T-helper 17 cell (primary cell): ENCODE measurements at regions not wholly inside any gene's neighbourhood (a gene's known extent, or its start where the extent isn't known, plus 50 kb on each side); places are given as distances from the start of the nearest gene placed in this dataset.
"Not testable (repeated sequence)": the region's sequence is repeated elsewhere in the genome, so short reads cannot be mapped to it uniquely, and the experiment has no call there.

Source experiments
- ATAC-seq: fragments of 150-1000 bp; cut with Tn5 transposase; 2 replicates; pipeline ENCODE4 v1.10.0; 2021; ENCODE audit warnings: mild to moderate bottlenecking, moderate library complexity
- DNase-seq, 3 donors: peaks; one replicate each; pipeline versions ENCODE4 v3.0.0 to v3.0.0-alpha.2; 2020 to 2021
- H3K9me3 ChIP-seq: one replicate; pipeline ENCODE4 v1.7.0; 2013; ENCODE audit warnings: low read length, mild to moderate bottlenecking; ENCODE audit not compliant: control insufficient read depth, poor library complexity, severe bottlenecking
- H3K27ac Mint-ChIP-seq: one replicate; pipeline ENCODE4 v1.8.0; 2022; ENCODE audit warnings: mild to moderate bottlenecking, moderate library complexity, mixed read lengths
- H3K27me3 Mint-ChIP-seq: one replicate; pipeline ENCODE4 v1.8.0; 2022; ENCODE audit warnings: mixed read lengths
- H3K36me3 Mint-ChIP-seq: one replicate; pipeline ENCODE4 v1.8.0; 2022; ENCODE audit warnings: low read depth, mixed read lengths
- H3K4me1 Mint-ChIP-seq: one replicate; pipeline ENCODE4 v1.8.0; 2022; ENCODE audit warnings: mild to moderate bottlenecking, mixed read lengths
- H3K4me3 Mint-ChIP-seq: one replicate; pipeline ENCODE4 v1.8.0; 2022; ENCODE audit warnings: mild to moderate bottlenecking, moderate library complexity, mixed read lengths

GRCh38 chr14:85054178-85054577 is 475.8 kb upstream of the FLRT2 start:
- H3K27me3 Mint-ChIP-seq, result no peaks in the 10 kb centered on the region
- ATAC-seq, result no peak
- no peaks in the 10 kb centered on the region for H3K9me3 ChIP-seq
- DNase-seq, result no peak
- H3K36me3 Mint-ChIP-seq, result no peaks in the 10 kb centered on the region
- H3K27ac Mint-ChIP-seq, result no peak overlapping the region
- no peak overlapping the region for H3K4me3 Mint-ChIP-seq
- no peaks in the 10 kb centered on the region for H3K4me1 Mint-ChIP-seq

DNA sequence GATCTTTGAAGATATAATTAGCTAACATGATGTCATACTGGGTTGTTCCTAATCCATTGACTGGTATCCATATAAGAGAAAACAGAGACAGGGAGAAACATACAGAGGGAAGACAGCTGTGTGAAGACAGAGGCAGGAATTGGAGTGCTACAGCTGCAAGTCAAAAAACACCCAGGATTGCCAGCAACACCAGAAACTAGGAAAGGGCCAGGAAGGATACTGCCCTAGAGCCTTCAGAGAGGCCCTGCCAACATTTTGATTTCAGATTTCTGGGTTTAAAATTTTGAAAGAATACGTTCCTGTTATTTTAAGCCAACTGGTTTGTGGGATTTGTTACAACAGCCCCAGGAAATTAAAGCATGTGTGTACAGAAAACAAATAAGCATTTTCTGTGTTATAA is 473.7 kb upstream of the FLRT2 start:
- H3K4me1 Mint-ChIP-seq, result no peaks in the 10 kb centered on the region
- DNase-seq (no peak), ATAC-seq (no peak)
- H3K9me3 ChIP-seq, result no peaks in the 10 kb centered on the region
- H3K36me3 Mint-ChIP-seq, result no peaks in the 10 kb centered on the region
- no peak overlapping the region for H3K4me3 Mint-ChIP-seq
- H3K27me3 Mint-ChIP-seq, result no peaks in the 10 kb centered on the region
- no peak overlapping the region for H3K27ac Mint-ChIP-seq

DNA sequence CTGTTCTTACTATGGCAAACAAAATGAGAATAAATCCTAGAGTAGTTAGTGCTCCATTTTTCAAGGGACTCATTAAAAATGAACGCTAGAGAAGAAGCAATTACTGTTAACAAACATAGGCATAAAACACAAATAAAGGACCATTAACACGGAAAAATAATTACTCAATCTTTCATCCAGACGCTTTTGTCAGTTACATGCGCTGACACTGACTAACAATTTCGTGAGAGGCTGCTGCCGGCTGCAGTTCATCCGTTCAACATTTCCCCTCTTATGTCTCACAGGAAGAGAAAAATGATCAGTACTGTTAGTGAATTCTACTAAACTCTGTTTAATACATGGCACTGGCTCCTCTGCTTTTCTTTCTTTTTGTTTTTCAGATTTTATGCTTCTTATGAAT is 472.7 kb upstream of the FLRT2 start:
- no peaks in the 10 kb centered on the region for H3K36me3 Mint-ChIP-seq
- DNase-seq, result no peak
- no peak overlapping the region for H3K4me3 Mint-ChIP-seq
- no peaks in the 10 kb centered on the region for H3K9me3 ChIP-seq
- ATAC-seq, result no peak
- H3K27me3 Mint-ChIP-seq, result no peaks in the 10 kb centered on the region
- H3K27ac Mint-ChIP-seq, result no peak overlapping the region
- no peaks in the 10 kb centered on the region for H3K4me1 Mint-ChIP-seq

GRCh38 chr14:85058150-85058549 is 471.8 kb upstream of the FLRT2 start:
- no peak overlapping the region for H3K27ac Mint-ChIP-seq
- no peak for ATAC-seq
- no peak for DNase-seq
- H3K36me3 Mint-ChIP-seq, result no peaks in the 10 kb centered on the region
- no peaks in the 10 kb centered on the region for H3K4me1 Mint-ChIP-seq
- no peaks in the 10 kb centered on the region for H3K27me3 Mint-ChIP-seq
- H3K9me3 ChIP-seq, result no peaks in the 10 kb centered on the region
- H3K4me3 Mint-ChIP-seq, result no peak overlapping the region

- Mint-ChIP-seq H3K4me1 (no peaks in the 10 kb centered on the region), H3K27me3 (no peaks in the 10 kb centered on the region), H3K4me3 (no peak overlapping the region), H3K36me3 (no peaks in the 10 kb centered on the region), H3K27ac (no peak overlapping the region)
- DNase-seq (no peak), ATAC-seq (no peak)
- no peaks in the 10 kb centered on the region for H3K9me3 ChIP-seq
Observed at GRCh38 chr14:85060121-85060520, 469.8 kb upstream of the FLRT2 start.

GRCh38 chr14:85061256-85061655 is 468.7 kb upstream of the FLRT2 start:
- Mint-ChIP-seq H3K27me3 (no peaks in the 10 kb centered on the region), H3K4me3 (no peak overlapping the region), H3K36me3 (no peaks in the 10 kb centered on the region), H3K4me1 (no peaks in the 10 kb centered on the region), H3K27ac (no peak overlapping the region)
- ATAC-seq, result no peak
- DNase-seq, result no peak
- no peaks in the 10 kb centered on the region for H3K9me3 ChIP-seq

GRCh38 chr14:85063747-85064146 is 466.2 kb upstream of the FLRT2 start:
- DNase-seq, result no peak
- no peak for ATAC-seq
- no peak overlapping the region for H3K27ac Mint-ChIP-seq
- no peaks in the 10 kb centered on the region for H3K9me3 ChIP-seq
- H3K4me1 Mint-ChIP-seq, result no peaks in the 10 kb centered on the region
- no peak overlapping the region for H3K4me3 Mint-ChIP-seq
- no peaks in the 10 kb centered on the region for H3K27me3 Mint-ChIP-seq
- H3K36me3 Mint-ChIP-seq, result no peaks in the 10 kb centered on the region

- H3K27me3 Mint-ChIP-seq, result no peaks in the 10 kb centered on the region
- H3K27ac Mint-ChIP-seq, result no peak overlapping the region
- DNase-seq (no peak), ATAC-seq (no peak)
- H3K36me3 Mint-ChIP-seq, result no peaks in the 10 kb centered on the region
- H3K4me3 Mint-ChIP-seq, result no peak overlapping the region
- no peaks in the 10 kb centered on the region for H3K4me1 Mint-ChIP-seq
- no peaks in the 10 kb centered on the region for H3K9me3 ChIP-seq
Observed at GRCh38 chr14:85071447-85071846, 458.5 kb upstream of the FLRT2 start.

- Mint-ChIP-seq H3K27me3 (no peaks in the 10 kb centered on the region), H3K4me3 (no peak overlapping the region), H3K27ac (no peak overlapping the region), H3K36me3 (no peaks in the 10 kb centered on the region), H3K4me1 (no peaks in the 10 kb centered on the region)
- DNase-seq (no peak), ATAC-seq (no peak)
- no peaks in the 10 kb centered on the region for H3K9me3 ChIP-seq
Observed at GRCh38 chr14:85074955-85075354, 455.0 kb upstream of the FLRT2 start.

- no peak for DNase-seq
- no peak overlapping the region for H3K27ac Mint-ChIP-seq
- H3K9me3 ChIP-seq, result no peaks in the 10 kb centered on the region
- no peaks in the 10 kb centered on the region for H3K4me1 Mint-ChIP-seq
- no peak for ATAC-seq
- no peaks in the 10 kb centered on the region for H3K27me3 Mint-ChIP-seq
- H3K4me3 Mint-ChIP-seq, result no peak overlapping the region
- H3K36me3 Mint-ChIP-seq, result no peaks in the 10 kb centered on the region
Observed at GRCh38 chr14:85075694-85076476, 454.1 kb upstream of the FLRT2 start.

GRCh38 chr14:85077716-85078115 is 452.2 kb upstream of the FLRT2 start:
- not testable (repeated sequence) for H3K9me3 ChIP-seq, H3K36me3 Mint-ChIP-seq, H3K4me3 Mint-ChIP-seq, H3K27me3 Mint-ChIP-seq, H3K27ac Mint-ChIP-seq, H3K4me1 Mint-ChIP-seq, ATAC-seq, DNase-seq

DNA sequence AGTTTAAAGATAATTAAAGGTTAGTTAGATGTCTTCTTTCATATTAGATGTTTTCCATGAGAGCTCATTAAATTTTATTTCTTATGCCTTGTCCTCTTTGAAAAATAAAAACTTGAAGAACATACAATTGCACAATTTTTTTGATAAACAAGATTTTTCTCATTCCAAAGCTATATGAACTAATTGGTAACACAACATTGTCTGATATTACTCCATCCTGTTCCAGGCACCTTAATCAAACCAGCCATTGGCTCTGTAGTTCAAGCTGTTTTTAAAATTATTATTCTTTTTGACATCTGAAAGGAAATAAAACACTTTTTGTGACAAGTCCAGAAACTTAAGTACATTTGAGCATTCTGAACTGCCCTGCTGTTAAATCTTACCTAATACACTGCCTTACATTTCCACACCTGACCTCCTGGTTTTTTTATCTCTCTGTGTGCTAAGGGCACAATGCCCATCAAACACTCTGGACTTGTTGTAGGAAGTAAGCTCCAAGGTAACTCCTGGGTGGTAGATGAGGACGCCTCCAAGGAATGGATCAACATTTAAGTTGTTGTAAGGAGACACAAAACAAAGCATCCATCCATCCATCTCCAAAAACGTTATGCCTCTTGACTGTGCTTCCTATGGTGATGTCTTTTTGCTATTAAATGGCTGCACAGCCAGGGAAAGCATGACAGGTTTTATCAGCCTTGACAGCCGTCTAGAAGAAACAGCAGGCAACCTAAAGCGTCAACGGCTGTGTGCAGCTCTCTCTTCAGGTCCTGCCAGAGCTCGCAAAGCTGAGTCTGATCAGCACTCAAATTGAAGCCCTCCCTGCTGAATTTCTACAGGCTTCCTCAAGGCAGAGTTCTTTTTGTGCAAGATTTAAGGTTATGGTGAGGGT is 449.9 kb upstream of the FLRT2 start:
- Mint-ChIP-seq H3K4me1 (no peaks in the 10 kb centered on the region), H3K36me3 (no peaks in the 10 kb centered on the region), H3K27ac (no peak overlapping the region), H3K27me3 (no peaks in the 10 kb centered on the region), H3K4me3 (no peak overlapping the region)
- DNase-seq, result no peak
- no peak for ATAC-seq
- H3K9me3 ChIP-seq, result no peaks in the 10 kb centered on the region

DNA sequence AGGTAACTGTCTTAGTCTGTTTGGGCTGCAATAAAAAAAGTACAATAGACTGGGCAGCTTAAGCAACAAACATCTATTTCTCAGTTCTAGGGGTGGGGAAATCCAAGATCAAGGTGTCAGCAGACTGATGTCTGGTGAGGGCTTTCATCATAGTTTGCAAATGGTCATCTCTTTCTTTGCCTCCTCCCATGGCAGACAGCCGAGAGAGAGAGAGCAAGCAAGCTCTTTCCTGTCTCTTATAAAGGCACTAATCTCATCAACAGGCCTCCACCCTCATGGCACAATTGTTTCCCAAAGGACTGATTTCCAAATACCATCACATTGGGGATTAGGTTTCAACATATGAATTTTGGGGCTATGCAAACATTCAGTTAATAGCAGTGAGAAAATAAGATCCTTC is 445.6 kb upstream of the FLRT2 start:
- no peak for DNase-seq
- Mint-ChIP-seq H3K4me3 (no peak overlapping the region), H3K27ac (no peak overlapping the region), H3K27me3 (no peaks in the 10 kb centered on the region), H3K4me1 (no peaks in the 10 kb centered on the region), H3K36me3 (no peaks in the 10 kb centered on the region)
- ATAC-seq, result no peak
- peaks cover 3% of the 10 kb centered on the region for H3K9me3 ChIP-seq

DNA sequence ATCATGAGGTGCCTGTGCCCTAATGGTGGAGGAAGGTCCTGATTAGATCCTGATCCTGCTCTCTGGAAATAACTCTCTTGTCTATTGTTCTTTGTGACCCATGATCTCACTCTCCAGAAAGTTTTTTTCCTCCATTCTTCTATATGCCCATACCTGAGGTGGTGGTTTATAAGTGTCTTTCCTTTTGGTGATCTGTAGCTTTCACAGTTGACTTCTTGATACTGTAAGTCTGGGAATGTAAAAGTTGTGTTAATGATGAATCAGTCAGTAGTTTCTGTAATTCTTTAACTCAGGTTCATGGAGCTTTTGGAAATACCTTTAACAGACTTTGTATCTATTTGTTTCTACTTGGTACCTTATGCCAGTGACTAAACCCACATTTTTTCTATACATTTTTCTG is 444.0 kb upstream of the FLRT2 start:
- no peaks in the 10 kb centered on the region for H3K4me1 Mint-ChIP-seq
- no peaks in the 10 kb centered on the region for H3K36me3 Mint-ChIP-seq
- no peaks in the 10 kb centered on the region for H3K27me3 Mint-ChIP-seq
- H3K4me3 Mint-ChIP-seq, result no peak overlapping the region
- H3K9me3 ChIP-seq, result peaks cover 3% of the 10 kb centered on the region
- DNase-seq, result no peak
- no peak overlapping the region for H3K27ac Mint-ChIP-seq
- no peak for ATAC-seq
